Kidney epithelial cell (primary cell): ENCODE measurements at regions not wholly inside any gene's neighbourhood (a gene's known extent, or its start where the extent isn't known, plus 50 kb on each side); places are given as distances from the start of the nearest gene placed in this dataset.

Source experiments
- DNase-seq: peaks from one replicate; pipeline ENCODE4 v3.0.0-alpha.2; 2010; ENCODE audit warnings: low read depth
- H3K27me3 ChIP-seq: 2 replicates; pipeline ENCODE4 v1.6.0; 2011; ENCODE audit warnings: low read length; ENCODE audit not compliant: control insufficient read depth, insufficient read depth
- H3K36me3 ChIP-seq: 2 replicates; pipeline ENCODE4 v1.5.1; 2011; ENCODE audit warnings: low read length; ENCODE audit not compliant: control insufficient read depth, insufficient read depth
- H3K4me3 ChIP-seq: 2 replicates; pipeline ENCODE4 v1.5.1; 2011; ENCODE audit warnings: low read depth, mild to moderate bottlenecking, control low read depth, low read length
- TF ChIP-seq, protein P1 (sequence below): IDR thresholded peaks from 2 replicates; pipeline ENCODE4 v1.5.1; 2011; ENCODE audit warnings: mild to moderate bottlenecking, moderate library complexity, low read length, control low read depth, inconsistent platforms; ENCODE audit not compliant: insufficient read depth, poor library complexity, severe bottlenecking

DNA sequence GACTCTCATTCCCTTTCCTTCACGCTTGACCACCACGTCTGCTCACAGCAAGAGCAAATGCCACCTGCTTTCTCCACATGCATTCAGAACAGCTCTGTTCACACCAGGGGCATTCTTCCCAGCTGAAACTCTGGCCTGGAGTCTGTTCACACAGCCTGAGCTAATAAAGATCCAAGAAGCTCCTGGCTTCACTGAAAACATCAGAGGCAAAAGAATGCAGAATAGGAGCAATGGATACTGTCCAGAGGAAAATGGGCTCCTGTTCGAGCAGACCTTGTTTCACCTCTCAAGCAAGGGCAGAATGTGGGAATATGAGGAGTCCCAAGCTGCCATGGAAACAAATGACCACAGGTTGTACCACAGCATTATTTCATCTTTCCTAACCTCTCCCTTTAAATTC lies 402.7 kb upstream of the TNC start:
- TF ChIP-seq, protein P1, sequence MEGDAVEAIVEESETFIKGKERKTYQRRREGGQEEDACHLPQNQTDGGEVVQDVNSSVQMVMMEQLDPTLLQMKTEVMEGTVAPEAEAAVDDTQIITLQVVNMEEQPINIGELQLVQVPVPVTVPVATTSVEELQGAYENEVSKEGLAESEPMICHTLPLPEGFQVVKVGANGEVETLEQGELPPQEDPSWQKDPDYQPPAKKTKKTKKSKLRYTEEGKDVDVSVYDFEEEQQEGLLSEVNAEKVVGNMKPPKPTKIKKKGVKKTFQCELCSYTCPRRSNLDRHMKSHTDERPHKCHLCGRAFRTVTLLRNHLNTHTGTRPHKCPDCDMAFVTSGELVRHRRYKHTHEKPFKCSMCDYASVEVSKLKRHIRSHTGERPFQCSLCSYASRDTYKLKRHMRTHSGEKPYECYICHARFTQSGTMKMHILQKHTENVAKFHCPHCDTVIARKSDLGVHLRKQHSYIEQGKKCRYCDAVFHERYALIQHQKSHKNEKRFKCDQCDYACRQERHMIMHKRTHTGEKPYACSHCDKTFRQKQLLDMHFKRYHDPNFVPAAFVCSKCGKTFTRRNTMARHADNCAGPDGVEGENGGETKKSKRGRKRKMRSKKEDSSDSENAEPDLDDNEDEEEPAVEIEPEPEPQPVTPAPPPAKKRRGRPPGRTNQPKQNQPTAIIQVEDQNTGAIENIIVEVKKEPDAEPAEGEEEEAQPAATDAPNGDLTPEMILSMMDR: no peak
- Histone ChIP-seq H3K36me3 (no peaks in the 10 kb centered on the region), H3K27me3 (no peaks in the 10 kb centered on the region), H3K4me3 (no peak overlapping the region)
- no peak for DNase-seq

- Histone ChIP-seq H3K27me3 (no peaks in the 10 kb centered on the region), H3K4me3 (no peak overlapping the region), H3K36me3 (no peaks in the 10 kb centered on the region)
- TF ChIP-seq, protein P1: no peak
- DNase-seq: no peak
Observed at GRCh38 chr9:115522912-115523311, 405.0 kb upstream of the TNC start.

- TF ChIP-seq, protein P1: peak; percentile 76
- DNase-seq: peak; percentile 34
- no peaks in the 10 kb centered on the region for H3K36me3 ChIP-seq
- no peak overlapping the region for H3K4me3 ChIP-seq
- H3K27me3 ChIP-seq: no peaks in the 10 kb centered on the region
Observed at GRCh38 chr9:115524453-115525059, 406.6 kb upstream of the TNC start.

DNA sequence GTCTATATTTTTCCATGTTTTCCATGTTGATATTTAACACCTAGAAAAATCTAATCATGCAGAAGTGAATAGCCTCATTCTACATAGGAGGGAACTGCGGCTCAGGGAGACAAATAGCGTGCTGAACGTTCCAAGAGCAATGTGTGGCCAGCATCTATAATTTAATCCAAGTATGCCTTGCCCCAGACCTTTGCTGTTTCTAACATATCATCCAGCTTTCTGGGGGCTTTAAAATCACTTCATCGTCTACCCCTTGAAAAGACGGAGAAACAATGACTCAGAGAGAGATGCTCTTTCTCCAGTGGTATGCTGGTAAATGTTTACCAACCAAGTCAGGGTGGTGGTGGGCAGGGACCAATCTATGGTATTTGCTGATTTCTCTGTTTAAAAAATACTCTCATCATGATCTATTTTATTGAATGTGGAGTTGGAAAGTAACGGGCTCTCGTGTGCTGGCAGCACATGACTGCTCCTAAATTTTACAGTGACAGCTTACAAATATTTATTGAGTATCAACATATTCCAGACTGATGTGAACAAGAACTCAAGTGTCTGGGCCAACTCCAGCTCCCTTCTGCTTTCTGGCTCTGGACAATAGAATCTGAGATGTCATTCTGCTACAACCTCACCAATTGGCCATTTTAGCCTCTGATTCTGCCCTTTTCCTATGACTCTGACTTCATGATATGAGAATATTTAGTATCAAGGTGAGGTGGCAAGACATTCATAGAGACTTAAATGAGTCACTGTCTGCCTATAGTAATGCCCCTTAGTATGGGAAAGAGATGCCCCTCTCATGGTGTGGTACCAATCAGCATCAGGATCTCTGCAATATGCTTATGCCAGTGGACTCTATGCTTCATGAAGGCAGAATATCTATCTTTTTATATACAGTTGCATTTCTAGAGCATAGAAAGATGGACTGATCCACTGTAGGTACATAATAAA lies 407.4 kb upstream of the TNC start:
- no peak for DNase-seq
- Histone ChIP-seq H3K4me3 (no peak overlapping the region), H3K36me3 (no peaks in the 10 kb centered on the region), H3K27me3 (no peaks in the 10 kb centered on the region)
- TF ChIP-seq, protein P1: no peak

- Histone ChIP-seq H3K36me3 (no peaks in the 10 kb centered on the region), H3K27me3 (no peaks in the 10 kb centered on the region), H3K4me3 (no peak overlapping the region)
- TF ChIP-seq, protein P1: no peak
- DNase-seq: peak; percentile 12
Observed at GRCh38 chr9:115531410-115532125, 413.6 kb upstream of the TNC start.
